GM23338 (cell line): ENCODE measurements at regions not wholly inside any gene's neighbourhood (a gene's known extent, or its start where the extent isn't known, plus 50 kb on each side); places are given as distances from the start of the nearest gene placed in this dataset.

Experiments used
- ATAC-seq: fragments of 200-7000 bp; cut with Tn5 transposase; 3 replicates; pipeline ENCODE4 v1.9.1; 2020
- DNase-seq: peaks from one replicate; pipeline ENCODE4 v3.0.0-alpha.2; 2015; ENCODE audit warnings: low spot score
- H2AFZ ChIP-seq: fragments of 200-600 bp; sonication (generic); 2 replicates; pipeline ENCODE4 v1.8.0; 2016; ENCODE audit warnings: antibody characterized with exemption, mild to moderate bottlenecking, moderate library complexity
- H3F3A ChIP-seq: fragments of 200-600 bp; sonication (generic); replicated peaks from 2 replicates; pipeline ENCODE4 v1.8.0; 2017; ENCODE audit warnings: antibody characterized with exemption, mixed run types, low read depth
- H3K27ac ChIP-seq: fragments of 200-600 bp; sonication (generic); 2 replicates; pipeline ENCODE4 v1.6.1; 2016; ENCODE audit warnings: low read depth
- H3K27me3 ChIP-seq: fragments of 200-600 bp; sonication (generic); 2 replicates; pipeline ENCODE4 v1.8.0; 2016; ENCODE audit warnings: mild to moderate bottlenecking, mixed run types, moderate library complexity; ENCODE audit not compliant: insufficient read depth
- H3K36me3 ChIP-seq: fragments of 200-600 bp; sonication (generic); 2 replicates; pipeline ENCODE4 v1.8.0; 2016; ENCODE audit warnings: mild to moderate bottlenecking; ENCODE audit not compliant: insufficient read depth
- H3K4me1 ChIP-seq: fragments of 200-600 bp; sonication (generic); 2 replicates; pipeline ENCODE4 v1.8.0; 2016; ENCODE audit warnings: mild to moderate bottlenecking, moderate library complexity; ENCODE audit not compliant: insufficient read depth
- H3K4me2 ChIP-seq: fragments of 200-600 bp; sonication (generic); 2 replicates; pipeline ENCODE4 v1.7.1; 2017; ENCODE audit warnings: mixed run types
- H3K4me3 ChIP-seq: fragments of 200-600 bp; sonication (generic); 2 replicates; pipeline ENCODE4 v1.6.1; 2016; ENCODE audit warnings: mixed run types
- H3K79me2 ChIP-seq: fragments of 200-600 bp; sonication (generic); replicated peaks from 2 replicates; pipeline ENCODE4 v1.8.0; 2017; ENCODE audit warnings: mild to moderate bottlenecking; ENCODE audit not compliant: insufficient read depth
- H3K9me2 ChIP-seq: fragments of 200-600 bp; sonication (generic); 2 replicates; pipeline ENCODE4 v1.8.0; 2017; ENCODE audit not compliant: insufficient read depth
- H4K20me1 ChIP-seq: fragments of 200-600 bp; sonication (generic); replicated peaks from 2 replicates; pipeline ENCODE4 v1.8.0; 2017; ENCODE audit warnings: mild to moderate bottlenecking; ENCODE audit not compliant: insufficient read depth
- H3K27ac Mint-ChIP-seq: 2 replicates; pipeline ENCODE4 v1.8.0; 2020; ENCODE audit warnings: inconsistent platforms, mild to moderate bottlenecking, moderate library complexity, mixed read lengths
- H3K27me3 Mint-ChIP-seq: 3 replicates; pipeline ENCODE4 v1.8.0; 2022; ENCODE audit warnings: low read depth, mild to moderate bottlenecking, moderate library complexity, mixed read lengths, inconsistent platforms; ENCODE audit not compliant: insufficient read depth, poor library complexity
- H3K36me3 Mint-ChIP-seq: 3 replicates; pipeline ENCODE4 v1.8.0; 2021; ENCODE audit warnings: low read depth, mild to moderate bottlenecking, inconsistent platforms, moderate library complexity, mixed read lengths
- H3K4me1 Mint-ChIP-seq: 3 replicates; pipeline ENCODE4 v1.8.0; 2020; ENCODE audit warnings: mild to moderate bottlenecking, inconsistent platforms, mixed read lengths
- H3K4me3 Mint-ChIP-seq: 3 replicates; pipeline ENCODE4 v1.8.0; 2021; ENCODE audit warnings: moderate library complexity, mild to moderate bottlenecking, inconsistent platforms, mixed read lengths
- H3K9me3 Mint-ChIP-seq: 3 replicates; pipeline ENCODE4 v1.8.0; 2020; ENCODE audit warnings: moderate library complexity, mild to moderate bottlenecking, inconsistent platforms, mixed read lengths
- CREB1 ChIP-seq: fragments of 250-450 bp; sonication (Bioruptor Pico); IDR thresholded peaks from 2 replicates; pipeline ENCODE4 v1.5.0; 2020; ENCODE audit warnings: low read depth, mild to moderate bottlenecking, moderate library complexity
- CTCF ChIP-seq, 2 experiments: fragments of 200-600 bp in 1 of 2; sonication (generic) in 1 of 2; conservative IDR thresholded peaks; 2 replicates each; pipeline versions ENCODE4 v1.5.1 to v1.6.1; 2016 to 2017; ENCODE audit warnings: antibody characterized with exemption in 2 of 2, low read depth in 2 of 2, mild to moderate bottlenecking in 2 of 2, moderate library complexity in 1 of 2
- ETS1 ChIP-seq: IDR thresholded peaks from 2 replicates; pipeline ENCODE4 v1.6.1; 2016; ENCODE audit warnings: antibody characterized with exemption
- EZH2 ChIP-seq: fragments of 200-600 bp; sonication (generic); IDR thresholded peaks from one replicate; pipeline ENCODE4 v1.8.0; 2017; ENCODE audit warnings: antibody characterized with exemption, mild to moderate bottlenecking, low read depth; ENCODE audit not compliant: unreplicated experiment
- EZH2phosphoT487 ChIP-seq: fragments of 200-600 bp; sonication (generic); IDR thresholded peaks from one replicate; pipeline ENCODE4 v1.8.1; 2018; ENCODE audit warnings: antibody characterized with exemption; ENCODE audit not compliant: unreplicated experiment
- JUNB ChIP-seq: IDR thresholded peaks from one replicate; pipeline ENCODE4 v1.6.1; 2016; ENCODE audit warnings: antibody characterized with exemption; ENCODE audit not compliant: unreplicated experiment
- NANOG ChIP-seq: IDR thresholded peaks from 2 replicates; pipeline ENCODE4 v1.6.1; 2016; ENCODE audit warnings: antibody characterized with exemption, borderline replicate concordance
- POLR2AphosphoS5 ChIP-seq: IDR thresholded peaks from 2 replicates; pipeline ENCODE4 v1.6.1; 2016; ENCODE audit warnings: antibody characterized with exemption, low read depth
- STAT1 ChIP-seq: IDR thresholded peaks from one replicate; pipeline ENCODE4 v1.6.1; 2016; ENCODE audit warnings: antibody characterized with exemption; ENCODE audit not compliant: unreplicated experiment
- ZNF114 ChIP-seq: fragments of 250-450 bp; sonication (Bioruptor Pico); IDR thresholded peaks from 2 replicates; pipeline ENCODE4 v1.5.0; 2020; ENCODE audit warnings: mild to moderate bottlenecking, moderate library complexity
- ZNF331 ChIP-seq: fragments of 250-450 bp; sonication (Bioruptor Pico); IDR thresholded peaks from 2 replicates; pipeline ENCODE4 v1.5.0; 2020; ENCODE audit warnings: low read depth, mild to moderate bottlenecking, moderate library complexity
- TF ChIP-seq, protein P1 (sequence below): fragments of 250-450 bp; sonication (Bioruptor Pico); IDR thresholded peaks from 2 replicates; pipeline ENCODE4 v1.5.0; 2020; ENCODE audit warnings: mild to moderate bottlenecking, moderate library complexity
- TF ChIP-seq, protein P2 (sequence below): IDR thresholded peaks from one replicate; pipeline ENCODE4 v1.6.1; 2018; ENCODE audit warnings: antibody characterized with exemption; ENCODE audit not compliant: unreplicated experiment

GRCh38 chr9:18207735-18208134 is 266.2 kb upstream of the ADAMTSL1 start:
- Mint-ChIP-seq H3K27me3 (no peaks in the 10 kb centered on the region), H3K36me3 (no peaks in the 10 kb centered on the region), H3K4me1 (peaks cover 10% of the 10 kb centered on the region; the same call in 2 of the 3 replicates), H3K4me3 (no peak overlapping the region), H3K9me3 (no peaks in the 10 kb centered on the region), H3K27ac (no peak overlapping the region)
- Histone ChIP-seq H3F3A (no peaks in the 10 kb centered on the region), H4K20me1 (no peaks in the 10 kb centered on the region; the same call in 1 of the 2 replicates), H3K27ac (no peak overlapping the region), H3K9me2 (no peaks in the 10 kb centered on the region), H2AFZ (no peak overlapping the region), H3K4me2 (no peak overlapping the region), H3K79me2 (no peaks in the 10 kb centered on the region), H3K36me3 (no peaks in the 10 kb centered on the region), H3K27me3 (no peaks in the 10 kb centered on the region), H3K4me1 (peaks cover 9% of the 10 kb centered on the region; the same call in 1 of the 2 replicates), H3K4me3 (no peak overlapping the region)
- ATAC-seq, result no peak
- DNase-seq, result no peak
- TF ChIP-seq EZH2, result no peak
- no peak for TF ChIP-seq ZNF114 (CRISPR knock-in tag)
- no peak for TF ChIP-seq EZH2phosphoT487
- no peak for TF ChIP-seq CREB1 (CRISPR knock-in tag)
- no peak for TF ChIP-seq NANOG
- TF ChIP-seq ETS1, result no peak
- TF ChIP-seq, protein P1, sequence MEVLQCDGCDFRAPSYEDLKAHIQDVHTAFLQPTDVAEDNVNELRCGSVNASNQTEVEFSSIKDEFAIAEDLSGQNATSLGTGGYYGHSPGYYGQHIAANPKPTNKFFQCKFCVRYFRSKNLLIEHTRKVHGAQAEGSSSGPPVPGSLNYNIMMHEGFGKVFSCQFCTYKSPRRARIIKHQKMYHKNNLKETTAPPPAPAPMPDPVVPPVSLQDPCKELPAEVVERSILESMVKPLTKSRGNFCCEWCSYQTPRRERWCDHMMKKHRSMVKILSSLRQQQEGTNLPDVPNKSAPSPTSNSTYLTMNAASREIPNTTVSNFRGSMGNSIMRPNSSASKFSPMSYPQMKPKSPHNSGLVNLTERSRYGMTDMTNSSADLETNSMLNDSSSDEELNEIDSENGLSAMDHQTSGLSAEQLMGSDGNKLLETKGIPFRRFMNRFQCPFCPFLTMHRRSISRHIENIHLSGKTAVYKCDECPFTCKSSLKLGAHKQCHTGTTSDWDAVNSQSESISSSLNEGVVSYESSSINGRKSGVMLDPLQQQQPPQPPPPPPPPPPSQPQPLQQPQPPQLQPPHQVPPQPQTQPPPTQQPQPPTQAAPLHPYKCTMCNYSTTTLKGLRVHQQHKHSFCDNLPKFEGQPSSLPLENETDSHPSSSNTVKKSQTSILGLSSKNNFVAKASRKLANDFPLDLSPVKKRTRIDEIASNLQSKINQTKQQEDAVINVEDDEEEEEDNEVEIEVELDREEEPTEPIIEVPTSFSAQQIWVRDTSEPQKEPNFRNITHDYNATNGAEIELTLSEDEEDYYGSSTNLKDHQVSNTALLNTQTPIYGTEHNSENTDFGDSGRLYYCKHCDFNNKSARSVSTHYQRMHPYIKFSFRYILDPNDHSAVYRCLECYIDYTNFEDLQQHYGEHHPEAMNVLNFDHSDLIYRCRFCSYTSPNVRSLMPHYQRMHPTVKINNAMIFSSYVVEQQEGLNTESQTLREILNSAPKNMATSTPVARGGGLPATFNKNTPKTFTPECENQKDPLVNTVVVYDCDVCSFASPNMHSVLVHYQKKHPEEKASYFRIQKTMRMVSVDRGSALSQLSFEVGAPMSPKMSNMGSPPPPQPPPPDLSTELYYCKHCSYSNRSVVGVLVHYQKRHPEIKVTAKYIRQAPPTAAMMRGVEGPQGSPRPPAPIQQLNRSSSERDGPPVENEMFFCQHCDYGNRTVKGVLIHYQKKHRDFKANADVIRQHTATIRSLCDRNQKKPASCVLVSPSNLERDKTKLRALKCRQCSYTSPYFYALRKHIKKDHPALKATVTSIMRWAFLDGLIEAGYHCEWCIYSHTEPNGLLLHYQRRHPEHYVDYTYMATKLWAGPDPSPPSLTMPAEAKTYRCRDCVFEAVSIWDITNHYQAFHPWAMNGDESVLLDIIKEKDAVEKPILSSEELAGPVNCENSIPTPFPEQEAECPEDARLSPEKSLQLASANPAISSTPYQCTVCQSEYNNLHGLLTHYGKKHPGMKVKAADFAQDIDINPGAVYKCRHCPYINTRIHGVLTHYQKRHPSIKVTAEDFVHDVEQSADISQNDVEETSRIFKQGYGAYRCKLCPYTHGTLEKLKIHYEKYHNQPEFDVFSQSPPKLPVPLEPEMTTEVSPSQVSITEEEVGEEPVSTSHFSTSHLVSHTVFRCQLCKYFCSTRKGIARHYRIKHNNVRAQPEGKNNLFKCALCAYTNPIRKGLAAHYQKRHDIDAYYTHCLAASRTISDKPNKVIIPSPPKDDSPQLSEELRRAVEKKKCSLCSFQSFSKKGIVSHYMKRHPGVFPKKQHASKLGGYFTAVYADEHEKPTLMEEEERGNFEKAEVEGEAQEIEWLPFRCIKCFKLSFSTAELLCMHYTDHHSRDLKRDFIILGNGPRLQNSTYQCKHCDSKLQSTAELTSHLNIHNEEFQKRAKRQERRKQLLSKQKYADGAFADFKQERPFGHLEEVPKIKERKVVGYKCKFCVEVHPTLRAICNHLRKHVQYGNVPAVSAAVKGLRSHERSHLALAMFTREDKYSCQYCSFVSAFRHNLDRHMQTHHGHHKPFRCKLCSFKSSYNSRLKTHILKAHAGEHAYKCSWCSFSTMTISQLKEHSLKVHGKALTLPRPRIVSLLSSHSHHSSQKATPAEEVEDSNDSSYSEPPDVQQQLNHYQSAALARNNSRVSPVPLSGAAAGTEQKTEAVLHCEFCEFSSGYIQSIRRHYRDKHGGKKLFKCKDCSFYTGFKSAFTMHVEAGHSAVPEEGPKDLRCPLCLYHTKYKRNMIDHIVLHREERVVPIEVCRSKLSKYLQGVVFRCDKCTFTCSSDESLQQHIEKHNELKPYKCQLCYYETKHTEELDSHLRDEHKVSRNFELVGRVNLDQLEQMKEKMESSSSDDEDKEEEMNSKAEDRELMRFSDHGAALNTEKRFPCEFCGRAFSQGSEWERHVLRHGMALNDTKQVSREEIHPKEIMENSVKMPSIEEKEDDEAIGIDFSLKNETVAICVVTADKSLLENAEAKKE (CRISPR knock-in tag), result no peak
- TF ChIP-seq JUNB, result no peak
- TF ChIP-seq CTCF (conservative IDR thresholded peaks at IDR 0.05; ENCODE audit: low read depth in 2 of 2), result no peak
- no peak for TF ChIP-seq POLR2AphosphoS5
- no peak for TF ChIP-seq STAT1
- no peak for TF ChIP-seq ZNF331 (CRISPR knock-in tag)
- TF ChIP-seq, protein P2, sequence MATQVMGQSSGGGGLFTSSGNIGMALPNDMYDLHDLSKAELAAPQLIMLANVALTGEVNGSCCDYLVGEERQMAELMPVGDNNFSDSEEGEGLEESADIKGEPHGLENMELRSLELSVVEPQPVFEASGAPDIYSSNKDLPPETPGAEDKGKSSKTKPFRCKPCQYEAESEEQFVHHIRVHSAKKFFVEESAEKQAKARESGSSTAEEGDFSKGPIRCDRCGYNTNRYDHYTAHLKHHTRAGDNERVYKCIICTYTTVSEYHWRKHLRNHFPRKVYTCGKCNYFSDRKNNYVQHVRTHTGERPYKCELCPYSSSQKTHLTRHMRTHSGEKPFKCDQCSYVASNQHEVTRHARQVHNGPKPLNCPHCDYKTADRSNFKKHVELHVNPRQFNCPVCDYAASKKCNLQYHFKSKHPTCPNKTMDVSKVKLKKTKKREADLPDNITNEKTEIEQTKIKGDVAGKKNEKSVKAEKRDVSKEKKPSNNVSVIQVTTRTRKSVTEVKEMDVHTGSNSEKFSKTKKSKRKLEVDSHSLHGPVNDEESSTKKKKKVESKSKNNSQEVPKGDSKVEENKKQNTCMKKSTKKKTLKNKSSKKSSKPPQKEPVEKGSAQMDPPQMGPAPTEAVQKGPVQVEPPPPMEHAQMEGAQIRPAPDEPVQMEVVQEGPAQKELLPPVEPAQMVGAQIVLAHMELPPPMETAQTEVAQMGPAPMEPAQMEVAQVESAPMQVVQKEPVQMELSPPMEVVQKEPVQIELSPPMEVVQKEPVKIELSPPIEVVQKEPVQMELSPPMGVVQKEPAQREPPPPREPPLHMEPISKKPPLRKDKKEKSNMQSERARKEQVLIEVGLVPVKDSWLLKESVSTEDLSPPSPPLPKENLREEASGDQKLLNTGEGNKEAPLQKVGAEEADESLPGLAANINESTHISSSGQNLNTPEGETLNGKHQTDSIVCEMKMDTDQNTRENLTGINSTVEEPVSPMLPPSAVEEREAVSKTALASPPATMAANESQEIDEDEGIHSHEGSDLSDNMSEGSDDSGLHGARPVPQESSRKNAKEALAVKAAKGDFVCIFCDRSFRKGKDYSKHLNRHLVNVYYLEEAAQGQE, result no peak
